CD1c-positive myeloid dendritic cell (primary cell): ENCODE measurements at regions not wholly inside any gene's neighbourhood (a gene's known extent, or its start where the extent isn't known, plus 50 kb on each side); places are given as distances from the start of the nearest gene placed in this dataset.

Experiments used
- DNase-seq: peaks from one replicate; pipeline ENCODE4 v3.0.0-alpha.2; 2016; ENCODE audit errors: extremely low spot score

DNA sequence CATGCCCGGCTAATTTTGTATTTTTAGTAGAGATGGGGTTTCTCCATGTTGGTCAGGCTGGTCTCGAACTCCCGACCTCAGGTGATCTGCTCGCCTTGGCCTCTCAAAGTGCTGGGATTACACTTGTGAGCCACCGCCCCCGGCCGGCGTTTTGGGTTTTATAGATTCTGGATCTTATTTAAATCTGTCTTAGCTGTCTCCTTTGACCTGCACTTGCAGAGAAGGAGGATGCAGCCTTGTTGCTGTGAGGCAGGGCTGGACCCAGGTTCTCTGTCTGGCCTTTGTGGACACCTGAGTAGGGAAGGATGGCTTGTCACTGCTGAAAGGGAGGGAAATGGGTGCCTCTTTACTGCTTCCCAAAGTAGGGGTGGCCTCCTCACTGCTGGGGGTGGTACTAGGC lies 83.0 kb upstream of the HS6ST1 start:
- DNase-seq, result no peak

GRCh38 chr2:128402911-128403670 lies 84.4 kb upstream of the HS6ST1 start:
- DNase-seq, result no peak

DNA sequence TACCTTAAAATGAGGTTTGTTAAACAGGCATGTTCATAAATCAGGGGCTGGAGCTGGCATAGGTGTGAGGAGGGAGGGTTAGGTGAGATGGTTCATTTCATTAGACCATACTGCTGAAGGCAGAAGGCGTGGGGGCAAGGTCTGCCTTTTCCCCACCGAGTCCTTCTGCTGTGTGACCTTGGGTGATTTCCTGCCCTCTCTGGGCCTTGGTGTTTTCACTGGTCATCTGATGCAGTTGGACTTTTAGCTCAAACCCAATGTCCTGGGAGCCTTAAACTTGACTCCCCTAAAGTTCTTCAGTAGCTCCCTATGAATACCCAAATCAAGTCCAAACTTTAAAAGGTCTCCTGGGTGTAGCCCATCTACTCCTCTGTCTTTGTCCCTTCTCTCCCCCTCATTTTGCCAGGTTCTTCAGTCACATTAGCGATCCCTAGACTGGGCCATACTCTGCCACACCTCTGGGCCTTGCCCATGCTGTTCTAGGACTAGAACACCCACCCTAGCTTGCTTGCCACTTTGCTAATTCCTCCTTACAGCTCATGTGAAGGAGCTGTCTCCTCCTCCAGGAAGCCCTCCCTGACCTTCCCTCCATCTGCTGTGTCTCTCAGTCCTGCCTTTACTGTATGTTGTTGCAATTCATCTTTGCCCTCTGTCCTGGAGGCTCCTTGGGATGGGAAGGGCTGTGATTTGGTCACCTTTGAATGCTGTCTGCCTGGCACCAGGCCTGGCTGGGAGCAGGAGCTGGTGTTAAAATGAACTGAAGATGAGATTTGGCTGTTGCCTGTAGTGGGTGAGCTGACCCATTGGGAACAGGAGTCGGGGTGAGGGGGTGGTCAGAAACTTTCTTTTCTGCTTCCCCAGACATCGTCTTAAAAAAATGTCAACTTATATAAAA lies 85.4 kb upstream of the HS6ST1 start:
- DNase-seq, result no peak

DNA sequence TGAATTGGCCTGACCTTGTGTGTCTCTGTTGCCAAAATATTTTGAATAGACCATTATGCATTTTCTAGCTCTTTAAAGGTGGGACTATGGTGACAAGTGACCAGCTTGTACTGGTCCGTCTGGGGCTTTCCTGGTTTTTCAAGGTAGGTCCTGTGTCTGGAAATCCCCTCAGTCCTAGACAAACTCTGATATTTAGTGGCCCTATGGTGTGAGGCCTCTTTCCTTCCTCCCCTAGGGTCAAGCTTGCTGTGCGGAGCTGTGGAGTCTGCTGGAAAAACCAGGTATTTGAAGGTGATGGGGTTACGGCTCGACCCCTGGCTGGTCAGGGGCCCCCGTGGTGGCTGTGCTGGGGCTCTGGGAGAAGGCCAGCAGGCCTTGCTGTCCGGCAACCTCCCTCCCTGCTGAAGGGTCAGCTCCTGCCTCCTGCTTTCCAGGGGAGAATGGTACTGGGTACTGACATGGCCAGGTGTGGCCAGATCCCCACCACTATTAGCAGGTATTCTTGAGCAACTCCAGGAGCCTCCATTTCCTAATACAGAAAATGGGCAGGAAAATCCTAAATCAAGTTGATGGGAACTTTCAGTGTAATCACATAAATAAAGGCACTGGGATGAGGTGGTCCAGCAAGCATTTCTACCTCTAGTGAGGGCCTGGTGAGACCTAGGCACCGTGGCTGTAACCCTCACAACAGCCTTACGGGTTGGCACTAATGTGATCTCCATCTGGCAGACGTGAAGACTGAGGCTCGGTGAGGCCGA lies 86.2 kb upstream of the HS6ST1 start:
- no peak for DNase-seq

DNA sequence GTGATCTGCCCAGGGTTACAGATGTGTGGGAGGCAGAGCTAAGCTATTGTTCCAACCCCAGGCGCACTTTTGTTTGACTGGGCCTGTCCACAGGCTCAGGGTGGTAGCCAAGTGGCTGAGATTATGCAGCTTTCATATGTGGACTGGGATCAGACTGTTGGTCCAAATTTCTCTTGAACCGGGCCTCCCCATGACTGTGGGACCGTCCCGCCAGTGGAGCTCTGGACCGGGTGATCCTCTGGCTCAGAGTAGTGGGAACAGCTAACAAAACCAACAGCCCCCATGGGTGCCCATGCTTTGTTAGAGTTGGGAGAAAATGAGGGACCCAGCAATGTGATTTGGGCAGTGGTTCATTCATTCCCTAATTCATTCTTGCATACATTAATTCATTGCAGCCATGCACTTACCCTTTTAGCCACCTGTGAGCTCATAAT lies 86.8 kb upstream of the HS6ST1 start:
- DNase-seq, result no peak

DNA sequence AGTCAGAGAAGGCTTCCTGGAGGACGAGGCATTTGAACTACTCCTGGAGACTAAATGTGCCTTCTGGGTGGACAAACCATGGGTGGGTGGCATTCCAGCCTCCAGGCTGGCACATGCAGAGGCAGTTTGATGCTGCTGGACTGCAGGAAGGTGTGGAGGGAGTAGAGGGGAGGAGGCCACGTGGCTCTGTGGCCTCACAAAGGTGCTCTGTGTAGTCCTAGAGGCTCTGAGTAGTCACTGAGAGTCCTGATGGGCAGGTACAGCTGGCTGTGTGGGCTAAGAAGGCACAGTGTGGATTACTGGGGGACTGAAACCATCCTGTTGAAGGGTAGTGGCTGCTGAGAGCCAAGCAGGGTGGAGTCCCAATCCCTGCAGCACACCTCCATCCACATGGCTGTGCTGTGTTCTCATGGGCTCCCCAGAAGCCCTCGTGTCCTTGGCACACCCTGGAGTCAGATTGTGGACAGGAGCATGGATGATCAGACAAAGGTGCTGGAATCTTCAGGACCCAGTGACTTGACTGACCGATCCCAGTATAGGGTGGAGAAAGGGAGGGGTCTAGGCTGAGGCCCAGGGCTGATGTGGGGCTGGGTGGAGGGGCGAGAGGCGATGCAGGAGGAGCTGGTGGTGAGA lies 87.4 kb upstream of the HS6ST1 start:
- no peak for DNase-seq

DNA sequence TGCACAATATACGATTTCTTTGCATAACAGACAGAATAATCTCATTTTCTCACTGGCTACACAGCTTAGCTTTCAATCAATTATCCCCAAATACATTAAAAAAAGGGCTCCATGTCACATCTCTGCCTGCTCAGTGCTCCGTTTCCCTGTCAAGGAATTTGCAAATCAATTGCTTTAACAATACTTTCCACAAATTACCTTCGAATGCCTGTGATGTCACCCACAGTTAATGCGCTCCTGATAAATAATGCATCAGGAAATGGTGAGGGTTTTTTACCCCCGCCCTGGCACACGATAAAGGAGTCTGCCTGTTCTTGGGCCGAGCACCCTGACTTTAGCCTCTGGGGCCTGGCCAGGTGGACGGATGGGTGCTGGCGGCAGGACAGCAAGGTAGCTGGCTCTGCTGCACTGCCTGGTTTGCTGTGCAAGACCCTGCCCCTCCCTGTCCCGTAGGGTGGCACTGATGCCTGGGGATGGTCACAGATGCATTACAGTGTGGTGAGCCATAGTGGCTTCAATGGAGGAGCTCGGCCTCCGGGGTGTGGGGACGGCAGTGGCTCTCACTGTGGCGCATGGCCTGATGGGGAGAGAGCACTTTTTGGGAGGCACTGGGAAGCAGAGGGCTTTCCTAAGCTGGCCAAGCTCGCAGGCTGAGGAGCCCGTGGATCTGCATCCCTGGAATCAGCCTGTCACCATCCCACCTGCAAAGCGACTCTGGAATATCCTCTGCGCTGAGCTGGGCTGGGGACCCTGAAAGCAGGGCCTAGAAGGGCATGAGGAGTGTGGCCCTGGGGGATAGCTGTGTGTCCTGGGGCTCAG lies 88.3 kb upstream of the HS6ST1 start:
- no peak for DNase-seq

GRCh38 chr2:128408349-128409305 lies 90.0 kb upstream of the HS6ST1 start:
- peak; percentile 25 for DNase-seq

- no peak for DNase-seq
These were observed 90.8 kb upstream of the HS6ST1 start for GRCh38 chr2:128409326-128410034.

- DNase-seq, result peak; percentile 56
These were observed 91.5 kb upstream of the HS6ST1 start for GRCh38 chr2:128410035-128410757.

GRCh38 chr2:128410758-128411215 lies 92.1 kb upstream of the HS6ST1 start:
- DNase-seq, result no peak

GRCh38 chr2:128411431-128411830 lies 92.8 kb upstream of the HS6ST1 start:
- DNase-seq, result no peak

DNA sequence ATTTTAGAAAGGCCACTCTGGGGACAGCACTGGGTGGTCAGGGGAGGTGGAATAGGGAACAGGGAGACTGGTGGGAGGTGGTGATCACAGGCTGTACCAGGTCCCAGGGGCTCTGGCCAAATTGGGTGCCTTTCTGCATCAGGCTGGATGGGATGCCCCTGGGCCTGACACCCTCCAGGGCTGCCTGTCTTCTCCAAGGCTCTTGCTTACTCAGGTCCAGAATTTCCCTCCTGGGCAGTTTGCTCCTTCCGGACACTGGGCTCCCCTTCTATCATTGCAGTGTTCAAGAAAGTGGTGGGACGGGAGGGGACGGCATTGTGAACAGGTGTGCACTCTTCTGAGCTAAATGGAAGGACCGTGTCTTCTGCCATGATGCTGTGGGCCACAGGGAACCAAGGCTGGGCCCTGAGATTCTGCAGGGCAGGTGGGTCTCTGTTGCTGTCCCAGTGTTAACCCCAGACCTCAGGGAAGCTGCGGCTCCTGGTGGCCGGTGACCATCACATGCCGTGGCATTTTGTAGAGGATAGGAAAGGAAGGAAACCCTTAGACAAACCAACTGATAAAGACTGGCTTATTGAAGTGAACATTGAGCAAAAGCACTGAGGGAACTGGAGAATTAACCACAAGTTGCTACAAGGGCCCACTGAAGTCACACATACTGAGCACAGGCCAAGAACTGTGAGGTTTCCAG lies 93.7 kb upstream of the HS6ST1 start:
- no peak for DNase-seq

- no peak for DNase-seq
These were observed 94.5 kb upstream of the HS6ST1 start for GRCh38 chr2:128413014-128413717.

DNA sequence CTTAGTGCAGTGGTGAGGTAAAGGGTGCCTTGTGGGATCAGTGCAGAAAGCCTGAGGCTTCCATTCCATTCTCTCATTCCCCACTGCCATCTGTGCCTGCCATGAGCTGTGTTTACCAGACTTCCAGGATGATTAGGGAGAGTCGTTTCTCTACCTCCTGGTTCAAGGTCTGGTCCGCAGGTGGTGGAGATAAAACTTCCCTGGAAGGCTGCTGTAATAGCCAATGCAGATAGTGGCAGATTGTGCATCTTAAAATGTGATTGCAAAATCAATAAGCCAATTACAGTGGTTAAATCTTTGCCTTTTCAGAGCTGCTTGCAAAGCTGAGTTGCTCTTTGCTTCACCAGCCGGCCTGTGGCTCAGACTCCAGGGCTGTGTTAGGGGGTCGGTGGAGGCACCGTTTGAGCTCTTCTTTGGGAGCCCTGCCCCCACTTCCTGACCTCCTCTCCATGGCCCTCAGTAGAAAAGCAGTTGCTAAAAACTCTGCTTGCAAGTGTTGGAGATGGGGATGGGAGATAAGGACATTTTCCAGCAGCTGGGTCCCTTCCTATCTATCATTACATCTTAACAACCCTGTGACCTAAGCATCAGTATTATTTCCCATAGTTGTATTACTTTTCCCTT lies 95.2 kb upstream of the HS6ST1 start:
- no peak for DNase-seq

DNA sequence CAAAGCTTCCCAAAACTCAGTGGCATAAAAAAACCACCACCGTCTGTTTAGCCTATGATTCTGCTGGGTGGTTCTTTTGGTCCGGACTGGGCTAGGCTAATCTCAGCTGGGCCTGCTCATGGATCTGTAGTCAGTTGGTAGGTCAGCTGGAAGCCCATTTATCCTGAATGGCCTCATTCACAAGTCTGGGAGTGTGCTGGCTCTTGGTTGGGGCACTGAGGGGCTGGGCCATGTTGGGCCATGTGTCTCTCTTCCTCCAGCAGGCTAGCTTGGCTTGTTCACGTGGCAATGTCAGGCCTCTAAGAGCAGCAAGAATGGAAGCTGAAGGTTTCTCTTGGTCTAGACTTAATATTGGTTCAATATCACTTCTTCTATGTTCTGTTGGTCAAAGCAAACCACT lies 95.7 kb upstream of the HS6ST1 start:
- DNase-seq, result no peak
